Ecto neural progenitor cell (in vitro differentiated cells): ENCODE measurements at regions not wholly inside any gene's neighbourhood (a gene's known extent, or its start where the extent isn't known, plus 50 kb on each side); places are given as distances from the start of the nearest gene placed in this dataset.
"Not testable (repeated sequence)": the region's sequence is repeated elsewhere in the genome, so short reads cannot be mapped to it uniquely, and the experiment has no call there.

Source experiments
- DNase-seq: peaks from one replicate; pipeline ENCODE4 v3.0.0-alpha.2; 2018; ENCODE audit warnings: low spot score

DNA sequence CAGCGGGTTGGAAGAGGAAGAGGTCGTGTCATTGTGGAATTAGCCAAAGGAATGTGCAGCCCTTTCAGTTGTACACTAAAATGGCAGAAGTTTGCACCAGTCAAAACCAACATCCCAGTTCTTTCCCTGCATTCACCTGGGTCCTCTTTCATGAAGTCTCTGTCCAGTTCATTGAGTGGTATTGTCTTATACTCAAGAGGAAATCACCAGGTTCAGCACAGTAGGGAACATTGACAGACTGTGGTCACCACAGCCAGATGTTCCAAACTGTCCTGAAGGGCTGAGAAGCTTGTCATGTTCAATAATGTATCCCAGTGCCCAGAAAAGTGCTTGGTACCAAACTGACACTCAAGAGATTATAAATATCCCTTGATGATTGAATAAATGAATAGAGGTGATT is 131.6 kb downstream of the GLUL start:
- DNase-seq: no peak

- no peak for DNase-seq
These were observed 132.2 kb downstream of the GLUL start for GRCh38 chr1:182259229-182259872.

GRCh38 chr1:182257369-182258063 is 134.1 kb downstream of the GLUL start:
- no peak for DNase-seq

- DNase-seq: no peak
These were observed 134.7 kb downstream of the GLUL start for GRCh38 chr1:182256931-182257330.

GRCh38 chr1:182255494-182255893 is 136.1 kb downstream of the GLUL start:
- no peak for DNase-seq

DNA sequence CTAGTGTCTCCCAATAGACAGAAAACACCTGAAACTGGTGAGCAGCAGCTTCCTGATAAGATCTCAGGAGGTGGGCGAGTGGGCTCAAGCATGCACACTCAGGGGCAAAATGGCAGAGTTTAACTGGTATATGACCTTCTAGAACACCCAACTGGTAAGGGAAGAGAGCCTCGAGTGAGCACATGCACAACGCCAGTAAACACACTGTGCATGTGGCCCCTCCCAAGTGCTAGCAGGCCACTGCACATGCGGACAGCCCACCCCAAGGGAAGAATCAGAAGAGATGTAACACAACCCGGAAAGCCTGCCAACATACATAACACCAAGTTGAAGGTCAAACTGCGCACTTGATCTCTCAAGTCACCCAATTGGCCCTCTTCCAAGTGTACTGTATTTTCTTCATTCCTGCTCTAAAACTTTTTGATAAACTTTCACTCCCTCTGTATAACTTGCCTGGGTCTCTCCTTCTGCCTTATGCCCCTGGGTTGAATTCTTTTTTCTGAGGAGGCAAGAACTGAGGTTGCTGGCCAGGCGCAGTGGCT is 138.2 kb downstream of the GLUL start:
- no peak for DNase-seq

DNA sequence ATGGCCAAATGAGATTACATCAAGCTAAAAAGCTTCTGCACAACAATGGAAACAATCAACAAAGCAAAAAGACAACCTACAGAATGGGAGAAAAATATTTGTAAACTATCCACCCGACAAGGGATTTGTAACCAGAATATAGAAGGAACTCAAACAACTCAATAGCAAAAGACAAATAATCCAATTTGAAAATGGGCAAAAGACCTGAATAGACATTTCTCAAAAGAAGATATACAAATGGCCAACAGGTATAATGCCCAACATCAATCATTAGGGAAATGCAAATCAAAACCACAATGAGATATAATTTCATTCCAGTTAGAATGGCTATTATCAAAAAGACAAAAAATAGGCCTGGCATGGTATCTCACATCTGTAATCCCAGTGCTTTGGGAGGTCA is 140.0 kb downstream of the GLUL start:
- DNase-seq: no peak

DNA sequence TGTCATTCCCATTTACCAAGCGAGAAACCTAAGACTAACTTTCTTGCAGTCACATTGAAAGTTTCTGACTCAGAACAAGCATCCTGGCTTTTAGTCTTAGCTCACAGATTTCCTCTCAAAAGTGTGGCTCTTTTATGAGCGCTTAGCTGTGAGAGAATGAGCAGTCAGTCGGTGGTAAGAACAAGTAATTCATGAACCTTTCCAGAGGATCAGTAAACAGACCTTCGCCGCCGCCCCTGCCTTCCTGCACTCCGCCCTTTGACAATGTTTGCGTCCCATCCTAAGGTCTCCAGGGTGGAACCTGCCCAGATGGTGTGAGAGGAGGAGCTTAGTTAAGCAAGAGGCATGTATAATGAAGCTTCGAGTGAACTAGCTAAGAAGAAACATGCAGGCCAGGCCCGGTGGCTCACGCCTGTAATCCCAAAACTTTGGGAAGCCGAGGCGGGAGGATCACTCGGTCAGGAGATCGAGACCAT is 142.4 kb downstream of the GLUL start:
- DNase-seq: no peak

DNA sequence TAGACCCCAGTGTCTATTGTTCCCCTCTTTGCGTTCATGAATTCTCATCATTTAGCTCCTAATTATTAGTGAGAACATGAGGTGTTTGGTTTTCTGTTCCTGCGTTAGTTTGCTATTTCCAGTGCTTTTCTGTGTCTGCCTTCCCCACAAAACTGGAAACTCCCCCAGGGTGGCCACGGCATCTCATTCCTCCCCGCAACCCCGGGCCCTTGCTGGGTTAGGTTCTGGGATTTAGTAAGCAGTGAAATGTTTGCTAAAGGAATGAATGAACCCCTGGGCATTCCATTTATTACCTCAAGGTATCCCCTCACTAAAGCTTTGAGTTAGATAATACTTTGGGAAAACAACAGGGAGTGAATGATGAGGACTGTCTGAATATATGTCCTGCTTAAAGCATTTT is 142.9 kb downstream of the GLUL start:
- no peak for DNase-seq

DNA sequence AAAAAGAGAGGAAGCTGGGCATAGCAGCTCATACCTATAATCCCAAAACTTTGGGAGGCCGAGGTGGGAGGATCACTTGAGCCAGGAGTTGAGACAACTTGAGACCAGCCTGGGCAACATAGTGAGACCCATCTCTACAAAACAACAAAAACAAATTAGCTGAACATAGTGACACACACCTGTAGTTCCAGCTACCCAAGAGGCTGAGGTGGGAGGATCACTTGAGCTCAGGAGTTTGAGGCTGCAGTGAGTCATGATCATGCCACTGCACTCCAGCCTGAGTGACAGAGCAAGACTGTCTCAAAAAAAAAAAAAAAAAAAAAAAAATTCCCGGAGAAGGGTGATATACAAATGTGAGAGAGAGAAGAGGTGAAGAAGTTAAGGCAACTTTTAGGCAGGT is 143.8 kb downstream of the GLUL start:
- not testable (repeated sequence) for DNase-seq

DNA sequence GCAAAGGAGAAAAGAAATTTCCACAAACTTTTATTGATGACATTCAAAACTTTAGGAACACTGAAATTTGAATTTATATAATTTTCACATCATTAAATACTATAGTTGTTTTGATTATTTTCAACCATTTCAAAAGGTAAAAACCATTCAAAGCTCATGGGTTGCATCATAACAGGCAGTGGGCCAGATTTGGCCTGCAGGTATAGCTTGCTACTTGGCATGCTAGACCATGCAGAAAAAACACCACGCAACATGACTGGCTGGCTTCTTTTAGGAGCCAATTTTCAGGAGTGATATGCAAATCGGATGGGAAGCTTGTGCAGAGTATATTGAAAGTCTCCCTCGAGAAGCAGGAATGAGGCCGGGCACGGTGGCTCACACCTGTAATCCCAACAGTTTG is 144.8 kb downstream of the GLUL start:
- no peak for DNase-seq

DNA sequence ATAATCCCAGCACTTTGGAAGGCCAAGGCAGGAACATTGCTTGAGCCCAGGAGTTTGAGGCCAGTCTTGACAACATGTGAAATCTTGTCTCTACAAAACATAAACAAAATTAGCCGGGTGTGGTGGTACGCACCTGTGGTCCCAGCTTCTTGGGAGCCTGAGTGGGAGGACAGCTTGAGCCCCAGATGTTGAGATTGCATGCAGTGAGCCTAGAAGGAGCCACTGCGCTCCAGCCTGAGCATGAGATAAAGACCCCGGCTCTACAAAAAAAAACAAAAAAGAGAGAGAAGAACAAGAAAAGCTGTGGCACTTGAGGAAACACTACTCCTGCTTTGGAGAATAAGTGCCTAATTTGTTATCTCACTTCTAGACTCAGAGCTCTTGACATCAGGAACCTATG is 146.6 kb downstream of the GLUL start:
- DNase-seq: no peak

DNA sequence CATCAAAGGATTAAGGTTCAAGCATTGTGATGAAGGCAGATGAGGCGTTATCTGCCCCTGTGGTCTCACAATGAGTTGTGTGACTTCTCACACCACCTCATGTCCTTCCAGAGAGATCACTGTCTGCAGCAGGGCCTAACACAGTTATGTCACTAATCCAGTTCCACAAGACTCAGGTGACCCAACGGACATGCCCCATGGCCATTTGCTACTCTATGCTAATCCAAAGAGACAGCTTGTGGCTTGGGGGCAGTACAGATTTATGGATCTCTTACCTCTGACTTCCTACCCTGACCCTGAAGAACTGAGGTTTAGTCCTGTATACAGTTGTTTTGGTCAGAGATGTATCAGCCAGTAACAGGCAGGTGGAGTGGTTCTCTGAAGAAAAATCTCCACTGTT is 147.1 kb downstream of the GLUL start:
- DNase-seq: no peak

- no peak for DNase-seq
These were observed 148.9 kb downstream of the GLUL start for GRCh38 chr1:182242641-182243040.

DNA sequence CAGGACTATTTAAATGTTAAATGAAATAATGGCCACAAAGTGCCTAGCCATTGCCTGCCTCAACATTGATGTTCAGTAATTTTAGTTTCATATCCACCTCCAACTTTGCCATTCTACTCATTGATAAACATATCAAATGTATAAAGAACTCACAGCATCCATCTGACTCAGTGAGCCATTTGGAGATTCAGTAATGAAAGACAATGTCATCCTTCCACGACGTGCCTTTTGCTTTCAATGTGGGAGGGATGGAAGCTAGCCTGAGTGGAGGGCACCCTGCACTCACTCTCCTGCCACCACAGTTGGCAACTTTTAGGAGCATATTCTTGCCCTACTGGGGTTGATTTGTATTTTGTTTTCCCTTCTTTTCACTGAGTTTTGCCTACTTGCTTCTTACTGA is 151.5 kb downstream of the GLUL start:
- no peak for DNase-seq

- no peak for DNase-seq
These were observed 153.2 kb downstream of the GLUL start for GRCh38 chr1:182238421-182238820.

GRCh38 chr1:182237329-182237728 is 154.3 kb downstream of the GLUL start:
- DNase-seq: no peak

DNA sequence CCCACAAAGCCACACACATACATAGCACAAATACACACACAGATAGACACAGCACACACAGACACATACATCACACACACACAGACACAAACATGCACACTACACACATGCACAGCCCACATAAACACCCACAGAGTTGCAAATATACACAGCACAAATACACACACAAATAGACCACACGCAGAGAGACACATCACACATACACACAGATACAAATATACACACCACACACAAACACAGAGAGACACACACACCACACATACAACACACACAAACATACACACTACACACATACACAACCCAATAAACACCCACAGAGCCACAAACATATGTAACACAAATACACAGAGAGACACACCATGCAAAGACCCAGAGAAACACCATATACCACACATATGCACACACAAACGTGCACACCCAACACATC is 154.9 kb downstream of the GLUL start:
- no peak for DNase-seq

DNA sequence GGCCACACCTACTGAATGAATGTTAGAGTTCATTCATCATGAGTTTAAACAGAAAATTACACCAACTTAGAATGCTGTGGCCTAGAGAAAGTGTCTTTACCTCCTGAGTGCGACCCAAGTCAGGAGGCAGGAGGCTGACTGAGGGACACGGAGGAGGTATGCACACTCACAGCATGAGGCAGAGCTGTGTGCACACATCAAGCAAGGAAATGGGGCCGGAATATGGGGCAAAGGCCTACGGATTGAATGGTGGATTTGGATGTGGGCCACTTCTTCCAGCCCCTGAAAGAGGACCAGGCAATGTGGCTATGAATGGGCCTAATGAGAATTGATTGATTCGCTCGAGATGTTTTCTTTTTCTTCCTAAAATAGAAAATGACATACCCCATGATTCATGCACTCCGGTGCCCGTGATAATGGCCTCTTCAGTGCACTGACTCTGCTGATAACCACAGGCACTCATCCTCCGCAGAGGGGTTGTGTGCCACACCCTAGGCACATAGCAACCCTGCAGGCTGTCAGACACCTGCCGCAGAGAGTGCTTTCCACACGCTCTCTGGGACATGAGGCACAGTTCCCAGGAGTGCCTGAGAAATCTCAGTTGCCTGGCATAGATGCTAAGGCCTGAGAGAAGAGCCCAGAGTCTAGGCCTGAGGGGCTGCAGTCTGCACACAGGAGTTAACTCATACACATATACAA is 155.5 kb downstream of the GLUL start:
- DNase-seq: no peak

- DNase-seq: no peak
These were observed 156.0 kb downstream of the GLUL start for GRCh38 chr1:182235604-182235951.

DNA sequence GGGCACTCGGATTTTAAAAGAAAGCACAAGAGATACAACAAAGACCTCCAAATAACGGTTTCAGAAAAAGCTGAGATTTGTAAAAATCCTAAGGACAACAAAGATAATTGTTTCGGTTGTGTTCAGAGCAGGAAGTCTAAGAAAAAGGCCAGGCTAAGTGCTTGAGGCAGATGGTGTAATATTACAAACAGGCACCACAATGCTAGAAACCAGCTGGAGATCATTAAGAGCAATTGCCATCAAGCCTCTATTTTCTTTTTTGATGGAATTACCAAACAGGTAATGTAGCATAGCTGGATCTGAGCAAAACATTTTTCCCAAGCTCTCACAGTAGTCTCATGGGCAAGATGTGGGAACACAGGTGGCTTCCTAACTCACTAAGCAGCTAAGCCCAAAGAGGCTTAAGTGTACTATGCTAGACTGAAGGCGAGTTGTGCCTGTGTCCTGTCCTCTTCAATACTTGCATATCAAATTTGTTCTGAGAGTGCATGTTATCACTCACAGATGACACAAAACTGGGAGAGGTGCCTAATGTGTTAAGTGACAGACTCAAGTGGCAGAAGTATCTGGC is 161.6 kb downstream of the GLUL start:
- DNase-seq: no peak

GRCh38 chr1:182229451-182229850 is 162.1 kb downstream of the GLUL start:
- no peak for DNase-seq
